Testis (tissue), 2 donors: ENCODE measurements at regions not wholly inside any gene's neighbourhood (a gene's known extent, or its start where the extent isn't known, plus 50 kb on each side); places are given as distances from the start of the nearest gene placed in this dataset.

Experiments
- DNase-seq: peaks from one replicate; pipeline ENCODE4 v3.0.0-alpha.2; 2019
- H3K27ac ChIP-seq, 2 donors: fragments of 200-600 bp; sonication (generic); one replicate each; pipeline ENCODE4 v1.5.1; 2019
- H3K27me3 ChIP-seq: fragments of 200-600 bp; sonication (generic); one replicate; pipeline ENCODE4 v1.5.1; 2019
- H3K36me3 ChIP-seq: fragments of 200-600 bp; sonication (generic); one replicate; pipeline ENCODE4 v1.5.1; 2017; ENCODE audit warnings: low read depth; ENCODE audit errors: missing control alignments
- H3K4me1 ChIP-seq: fragments of 200-600 bp; sonication (generic); one replicate; pipeline ENCODE4 v1.5.1; 2019
- H3K4me3 ChIP-seq, 2 donors: fragments of 200-600 bp; sonication (generic); one replicate each; pipeline ENCODE4 v1.5.1; 2017 to 2019
- H3K9me3 ChIP-seq: fragments of 200-600 bp; sonication (generic); one replicate; pipeline ENCODE4 v1.5.1; 2017
- CTCF ChIP-seq, 3 experiments: fragments of 450-650 bp in 2 of 3; fragments of 200-600 bp in 1 of 3; sonication (generic) in 1 of 3; IDR thresholded peaks; one replicate each; pipeline ENCODE4 v1.5.1; 2016 to 2019; ENCODE audit warnings: antibody characterized with exemption in 3 of 3, mild to moderate bottlenecking in 2 of 3, moderate library complexity in 1 of 3
- POLR2A ChIP-seq: fragments of 450-650 bp; IDR thresholded peaks from one replicate; pipeline ENCODE4 v1.6.1; 2017; ENCODE audit warnings: antibody characterized with exemption, mild to moderate bottlenecking, moderate library complexity
- WGBS, 2 donors: methylation state at CpG; one replicate each; pipeline ENCODE4 v1.1.5; 2018; 5-methylcytosine and 5-hydroxymethylcytosine counted together
- intact Hi-C: fragments of 100-400 bp; cut with DNase I; formaldehyde crosslinking; loops from one replicate; pipeline ENCODE4 v1.15.1; 2023; ENCODE audit warnings: low total_unique reads

GRCh38 chr10:90347239-90347638, 510.6 kb downstream of the HTR7 start:
- no peak overlapping the region for H3K4me3 ChIP-seq
- TF ChIP-seq POLR2A (no peak), CTCF (IDR thresholded peaks at IDR 0.05) (no peak)
- intact Hi-C loops = no loop called here
- H3K36me3 ChIP-seq = no peaks in the 10 kb centered on the region
- DNase-seq = no peak
- H3K27me3 ChIP-seq = no peaks in the 10 kb centered on the region
- H3K4me1 ChIP-seq = no peaks in the 10 kb centered on the region
- no peaks in the 10 kb centered on the region for H3K9me3 ChIP-seq
- WGBS, 2 donors = 78 to 98% methylated on average over 2 of the region's 2 CpGs
- no peak overlapping the region for H3K27ac ChIP-seq

- H3K4me3 ChIP-seq = no peak overlapping the region
- no peaks in the 10 kb centered on the region for H3K9me3 ChIP-seq
- TF ChIP-seq POLR2A = no peak
- no peak for TF ChIP-seq CTCF (IDR thresholded peaks at IDR 0.05)
- H3K4me1 ChIP-seq = no peaks in the 10 kb centered on the region
- no peak for DNase-seq
- intact Hi-C loops = no loop called here
- no peak overlapping the region for H3K27ac ChIP-seq
- H3K27me3 ChIP-seq = no peaks in the 10 kb centered on the region
- H3K36me3 ChIP-seq = no peaks in the 10 kb centered on the region
- WGBS, 2 donors = 89 to 98% methylated on average over 1 of the region's 1 CpG
These were observed 507.7 kb downstream of the HTR7 start for GRCh38 chr10:90350122-90350521.

GRCh38 chr10:90352288-90352687, 505.6 kb downstream of the HTR7 start:
- no peak for DNase-seq
- Histone ChIP-seq H3K9me3 (no peaks in the 10 kb centered on the region), H3K36me3 (no peaks in the 10 kb centered on the region), H3K27me3 (no peaks in the 10 kb centered on the region), H3K4me1 (no peaks in the 10 kb centered on the region), H3K27ac (no peak overlapping the region), H3K4me3 (no peak overlapping the region)
- intact Hi-C loops = no loop called here
- no peak for TF ChIP-seq POLR2A
- TF ChIP-seq CTCF (IDR thresholded peaks at IDR 0.05) = no peak
- 66 to 84% methylated on average over 7 of the region's 7 CpGs for WGBS, 2 donors

GRCh38 chr10:90354914-90355313, 502.9 kb downstream of the HTR7 start:
- H3K27ac ChIP-seq = no peak overlapping the region
- H3K4me1 ChIP-seq = no peaks in the 10 kb centered on the region
- no peak overlapping the region for H3K4me3 ChIP-seq
- DNase-seq = no peak
- WGBS, 2 donors = 70 to 76% methylated on average over 4 of the region's 4 CpGs
- no peaks in the 10 kb centered on the region for H3K27me3 ChIP-seq
- intact Hi-C loops = no loop called here
- TF ChIP-seq CTCF (IDR thresholded peaks at IDR 0.05) (no peak), POLR2A (no peak)
- H3K9me3 ChIP-seq = no peaks in the 10 kb centered on the region
- no peaks in the 10 kb centered on the region for H3K36me3 ChIP-seq

GRCh38 chr10:90363799-90364483, 493.9 kb downstream of the HTR7 start:
- WGBS, 2 donors = 73 to 82% methylated on average over 4 of the region's 4 CpGs
- no peaks in the 10 kb centered on the region for H3K27me3 ChIP-seq
- H3K36me3 ChIP-seq = no peaks in the 10 kb centered on the region
- TF ChIP-seq CTCF (IDR thresholded peaks at IDR 0.05) (no peak), POLR2A (no peak)
- DNase-seq = no peak
- H3K4me1 ChIP-seq = no peaks in the 10 kb centered on the region
- intact Hi-C loops = no loop called here
- H3K9me3 ChIP-seq = no peaks in the 10 kb centered on the region
- H3K4me3 ChIP-seq = no peak overlapping the region
- H3K27ac ChIP-seq = no peak overlapping the region
